ENCODE measurements at regions not wholly inside any gene's neighbourhood (a gene's known extent, or its start where the extent isn't known, plus 50 kb on each side); places are given as distances from the start of the nearest gene placed in this dataset.
"Not testable (repeated sequence)": the region's sequence is repeated elsewhere in the genome, so short reads cannot be mapped to it uniquely, and the experiment has no call there.

- CTCF ChIA-PET, result no interaction called here
- Histone ChIP-seq H3K4me3 (replicated peaks in 1 of 2; ENCODE audit: low read depth in 1 of 2, low read length in 2 of 2) (no peak overlapping the region), H3K9me2 (ENCODE audit: insufficient read depth) (no peaks in the 10 kb centered on the region), H3K4me1 (ENCODE audit: control insufficient read depth in 1 of 2, insufficient read depth in 2 of 2, low read length in 2 of 2) (no peaks in the 10 kb centered on the region), H4K20me1 (ENCODE audit: insufficient read depth) (no peaks in the 10 kb centered on the region), H3K79me2 (ENCODE audit: insufficient read depth, low read length) (no peaks in the 10 kb centered on the region), H3K36me3 (ENCODE audit: control insufficient read depth in 1 of 2, insufficient read depth in 2 of 2, low read length in 2 of 2) (no peaks in the 10 kb centered on the region), H3K4me2 (ENCODE audit: low read length) (no peak overlapping the region), H3K27me3 (ENCODE audit: insufficient read depth, low read length) (no peaks in the 10 kb centered on the region), H3K27ac (ENCODE audit: low read depth, low read length) (no peak overlapping the region), H3K9me3 (ENCODE audit: control insufficient read depth in 1 of 2, insufficient read depth in 1 of 2, low read depth in 1 of 2, low read length in 2 of 2) (no peaks in the 10 kb centered on the region), H3K9ac (ENCODE audit: low read length) (no peak overlapping the region), H2AFZ (ENCODE audit: low read depth, low read length, poor library complexity, severe bottlenecking) (no peak overlapping the region)
- no TSS peak for BruUV-seq (replicated peaks)
- intact Hi-C loops (cut with micrococcal nuclease), result no loop called here
- DNase-seq (ENCODE audit: low read depth, low spot score), result no peak
- TF ChIP-seq POLR2A (IDR thresholded peaks at IDR 0.05; ENCODE audit: borderline replicate concordance, extremely low read depth, insufficient read depth, insufficient read length), result no peak
- TF ChIP-seq SRF (IDR thresholded peaks at IDR 0.05; ENCODE audit: low read depth), result no peak
- RAD21 ChIA-PET (ENCODE audit: low non-redundant PET in 1 of 2, low total read pairs in 2 of 2, uncharacterized antibody in 2 of 2, unreplicated experiment in 2 of 2), result no interaction called here
- no peak for ATAC-seq
- POLR2A ChIA-PET, result no interaction called here
These were observed 315.5 kb upstream of the MYT1L start for GRCh38 chr2:2646433-2647051.

- ChIA-PET CTCF (no interaction called here), POLR2A (no interaction called here), RAD21 (ENCODE audit: low non-redundant PET in 1 of 2, low total read pairs in 2 of 2, uncharacterized antibody in 2 of 2, unreplicated experiment in 2 of 2) (no interaction called here)
- Histone ChIP-seq H3K4me3 (replicated peaks in 1 of 2; ENCODE audit: low read depth in 1 of 2, low read length in 2 of 2) (no peak overlapping the region), H2AFZ (ENCODE audit: low read depth, low read length, poor library complexity, severe bottlenecking) (no peak overlapping the region), H3K4me1 (ENCODE audit: control insufficient read depth in 1 of 2, insufficient read depth in 2 of 2, low read length in 2 of 2) (no peaks in the 10 kb centered on the region), H3K36me3 (ENCODE audit: control insufficient read depth in 1 of 2, insufficient read depth in 2 of 2, low read length in 2 of 2) (no peaks in the 10 kb centered on the region), H4K20me1 (ENCODE audit: insufficient read depth) (no peaks in the 10 kb centered on the region), H3K9me2 (ENCODE audit: insufficient read depth) (no peaks in the 10 kb centered on the region), H3K4me2 (ENCODE audit: low read length) (no peak overlapping the region), H3K9me3 (ENCODE audit: control insufficient read depth in 1 of 2, insufficient read depth in 1 of 2, low read depth in 1 of 2, low read length in 2 of 2) (no peaks in the 10 kb centered on the region), H3K9ac (ENCODE audit: low read length) (no peak overlapping the region), H3K27ac (ENCODE audit: low read depth, low read length) (no peak overlapping the region), H3K79me2 (ENCODE audit: insufficient read depth, low read length) (no peaks in the 10 kb centered on the region), H3K27me3 (ENCODE audit: insufficient read depth, low read length) (no peaks in the 10 kb centered on the region)
- no peak for TF ChIP-seq REST (IDR thresholded peaks at IDR 0.05; ENCODE audit: low read depth)
- no peak for TF ChIP-seq ELF1 (IDR thresholded peaks at IDR 0.05; ENCODE audit: borderline replicate concordance, low read depth)
- TF ChIP-seq EZH2 (IDR thresholded peaks at IDR 0.05), result no peak
- TF ChIP-seq RAD21 (IDR thresholded peaks at IDR 0.05; ENCODE audit: low read depth), result no peak
- no peak for DNase-seq (ENCODE audit: low read depth, low spot score)
- no TSS peak for BruUV-seq (replicated peaks)
- no peak for ATAC-seq
- intact Hi-C loops (cut with micrococcal nuclease), result no loop called here
These were observed 314.2 kb upstream of the MYT1L start for GRCh38 chr2:2645162-2645855.

- H3K27me3 ChIP-seq (ENCODE audit: insufficient read depth, low read length); H3K9ac ChIP-seq (ENCODE audit: low read length); H2AFZ ChIP-seq (ENCODE audit: low read depth, low read length, poor library complexity, severe bottlenecking); DNase-seq (ENCODE audit: low read depth, low spot score); H3K79me2 ChIP-seq (ENCODE audit: insufficient read depth, low read length); H3K4me2 ChIP-seq (ENCODE audit: low read length); H3K4me1 ChIP-seq (ENCODE audit: control insufficient read depth in 1 of 2, insufficient read depth in 2 of 2, low read length in 2 of 2); POLR2A ChIA-PET; H3K9me3 ChIP-seq (ENCODE audit: control insufficient read depth in 1 of 2, insufficient read depth in 1 of 2, low read depth in 1 of 2, low read length in 2 of 2); H3K9me2 ChIP-seq (ENCODE audit: insufficient read depth); H3K36me3 ChIP-seq (ENCODE audit: control insufficient read depth in 1 of 2, insufficient read depth in 2 of 2, low read length in 2 of 2); intact Hi-C loops (cut with micrococcal nuclease); BruUV-seq (replicated peaks); H4K20me1 ChIP-seq (ENCODE audit: insufficient read depth); ATAC-seq; H3K27ac ChIP-seq (ENCODE audit: low read depth, low read length); RAD21 ChIA-PET (ENCODE audit: low non-redundant PET in 1 of 2, low total read pairs in 2 of 2, uncharacterized antibody in 2 of 2, unreplicated experiment in 2 of 2); H3K4me3 ChIP-seq (replicated peaks in 1 of 2; ENCODE audit: low read depth in 1 of 2, low read length in 2 of 2); CTCF ChIA-PET: not testable (repeated sequence)
These were observed 313.7 kb upstream of the MYT1L start for GRCh38 chr2:2644751-2645150.

All from HCT116 (cell line).